BE2C (cell line): ENCODE measurements at regions not wholly inside any gene's neighbourhood (a gene's known extent, or its start where the extent isn't known, plus 50 kb on each side); places are given as distances from the start of the nearest gene placed in this dataset.

ENCODE experiments used
- DNase-seq: peaks from one replicate; pipeline ENCODE4 v3.0.0-alpha.2; 2020
- H3K27me3 ChIP-seq: fragments of 250-450 bp; sonication (Bioruptor Pico); 2 replicates; pipeline ENCODE4 v1.5.1; 2020; ENCODE audit warnings: mild to moderate bottlenecking
- H3K36me3 ChIP-seq: fragments of 250-450 bp; sonication (Bioruptor Pico); 2 replicates; pipeline ENCODE4 v1.5.1; 2020; ENCODE audit warnings: mild to moderate bottlenecking
- H3K4me1 ChIP-seq: fragments of 250-450 bp; sonication (Bioruptor Pico); 2 replicates; pipeline ENCODE4 v1.5.1; 2020
- H3K4me3 ChIP-seq: 2 replicates; pipeline ENCODE4 v1.5.1; 2011; ENCODE audit warnings: low read depth, low read length
- H3K9me3 ChIP-seq: fragments of 250-450 bp; sonication (Bioruptor Pico); 2 replicates; pipeline ENCODE4 v1.5.1; 2020
- CTCF ChIP-seq: IDR thresholded peaks from 2 replicates; pipeline ENCODE4 v1.5.1; 2012; ENCODE audit warnings: mild to moderate bottlenecking, low read depth, low read length

GRCh38 chr3:59160133-59160746, 110.4 kb upstream of the CFAP20DC start:
- no peak for TF ChIP-seq CTCF
- no peaks in the 10 kb centered on the region for H3K4me1 ChIP-seq
- DNase-seq: no peak
- no peaks in the 10 kb centered on the region for H3K27me3 ChIP-seq
- no peaks in the 10 kb centered on the region for H3K9me3 ChIP-seq
- H3K4me3 ChIP-seq: no peak overlapping the region
- no peaks in the 10 kb centered on the region for H3K36me3 ChIP-seq

GRCh38 chr3:59153648-59154047, 103.8 kb upstream of the CFAP20DC start:
- Histone ChIP-seq H3K9me3 (no peaks in the 10 kb centered on the region), H3K4me1 (no peaks in the 10 kb centered on the region), H3K36me3 (no peaks in the 10 kb centered on the region), H3K27me3 (no peaks in the 10 kb centered on the region), H3K4me3 (no peak overlapping the region)
- TF ChIP-seq CTCF: no peak
- no peak for DNase-seq

- TF ChIP-seq CTCF: no peak
- H3K4me3 ChIP-seq: no peak overlapping the region
- no peaks in the 10 kb centered on the region for H3K36me3 ChIP-seq
- no peak for DNase-seq
- H3K4me1 ChIP-seq: no peaks in the 10 kb centered on the region
- H3K9me3 ChIP-seq: no peaks in the 10 kb centered on the region
- no peaks in the 10 kb centered on the region for H3K27me3 ChIP-seq
These were observed 103.1 kb upstream of the CFAP20DC start for GRCh38 chr3:59152943-59153342.

- Histone ChIP-seq H3K27me3 (no peaks in the 10 kb centered on the region), H3K9me3 (no peaks in the 10 kb centered on the region), H3K36me3 (no peaks in the 10 kb centered on the region), H3K4me1 (no peaks in the 10 kb centered on the region), H3K4me3 (peak overlapping the region; percentile 19)
- TF ChIP-seq CTCF: no peak
- peak; percentile 18 for DNase-seq
These were observed 100.2 kb upstream of the CFAP20DC start for GRCh38 chr3:59150039-59150438.

- no peak overlapping the region for H3K4me3 ChIP-seq
- TF ChIP-seq CTCF: no peak
- H3K27me3 ChIP-seq: no peaks in the 10 kb centered on the region
- no peaks in the 10 kb centered on the region for H3K4me1 ChIP-seq
- no peaks in the 10 kb centered on the region for H3K36me3 ChIP-seq
- no peak for DNase-seq
- no peaks in the 10 kb centered on the region for H3K9me3 ChIP-seq
These were observed 99.3 kb upstream of the CFAP20DC start for GRCh38 chr3:59149166-59149565.

GRCh38 chr3:59143447-59143846, 93.6 kb upstream of the CFAP20DC start:
- DNase-seq: no peak
- no peak overlapping the region for H3K4me3 ChIP-seq
- H3K4me1 ChIP-seq: no peaks in the 10 kb centered on the region
- H3K27me3 ChIP-seq: no peaks in the 10 kb centered on the region
- peak; percentile 13; the same call in 1 of the 2 replicates for TF ChIP-seq CTCF
- no peaks in the 10 kb centered on the region for H3K9me3 ChIP-seq
- no peaks in the 10 kb centered on the region for H3K36me3 ChIP-seq
